ENCODE measurements at regions not wholly inside any gene's neighbourhood (a gene's known extent, or its start where the extent isn't known, plus 50 kb on each side); places are given as distances from the start of the nearest gene placed in this dataset.
"Not testable (repeated sequence)": the region's sequence is repeated elsewhere in the genome, so short reads cannot be mapped to it uniquely, and the experiment has no call there.

DNA sequence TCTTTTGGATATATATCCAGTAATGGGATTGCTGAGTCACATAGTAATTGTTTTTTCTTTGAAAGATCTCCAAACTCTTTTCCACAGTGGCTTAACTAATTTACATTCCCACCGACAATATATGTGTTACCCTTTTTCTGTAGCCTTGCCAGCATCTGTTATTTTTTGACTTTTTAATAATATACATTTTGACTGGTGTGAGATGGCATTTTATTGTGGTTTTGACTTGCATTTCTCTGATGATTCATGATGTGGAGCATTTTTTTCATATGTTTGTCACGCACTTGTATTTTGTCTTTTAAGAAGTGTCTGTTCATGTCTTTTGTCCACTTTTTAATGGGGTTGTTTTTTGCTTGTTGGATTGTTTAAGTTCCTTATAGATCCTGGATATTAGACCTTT, 58.9 kb upstream of the OPRM1 start:
- H3K23me2 ChIP-seq (ENCODE audit: insufficient read length, low read depth, low read length, poor library complexity, severe bottlenecking) = no peaks in the 10 kb centered on the region
- no peak overlapping the region for H3K4ac ChIP-seq (ENCODE audit: low read depth, low read length)
- no peaks in the 10 kb centered on the region for H3K79me1 ChIP-seq (ENCODE audit: insufficient read depth, low read depth, low read length, poor library complexity, severe bottlenecking)
- H3K27ac Mint-ChIP-seq = no peak overlapping the region
- H3K9me3 ChIP-seq (ENCODE audit: control insufficient read depth, low read depth, low read length) = no peaks in the 10 kb centered on the region
- no peaks in the 10 kb centered on the region for H3K27me3 Mint-ChIP-seq (ENCODE audit: low read depth)
- H4K8ac ChIP-seq (replicated peaks; ENCODE audit: insufficient read length, low read depth, low read length) = no peak overlapping the region
- no peak overlapping the region for H2BK5ac ChIP-seq (ENCODE audit: insufficient read length, low read length)
- DNase-seq = no peak
- no peak overlapping the region for H2BK20ac ChIP-seq (ENCODE audit: low read depth, low read length, poor library complexity, severe bottlenecking)
- no peak overlapping the region for H2BK15ac ChIP-seq (ENCODE audit: low read depth, low read length)
- no peak overlapping the region for H3K56ac ChIP-seq (ENCODE audit: insufficient read length, low read depth, low read length)
- H3K18ac ChIP-seq (ENCODE audit: insufficient read length, low read depth, low read length) = no peak overlapping the region
- no peak overlapping the region for H2AK5ac ChIP-seq (ENCODE audit: insufficient read length, low read length)
- H4K91ac ChIP-seq (ENCODE audit: insufficient read length, low read depth, low read length) = no peak overlapping the region
- H3K23ac ChIP-seq (ENCODE audit: insufficient read length, low read depth, low read length) = no peak overlapping the region
- H4K5ac ChIP-seq (ENCODE audit: insufficient read length, low read depth, low read length) = no peak overlapping the region
- no CpG with 5 or more reads among the region's 2 CpGs for WGBS (ENCODE audit: extremely low coverage, insufficient read length, low lambda C conversion rate)
- no peak overlapping the region for H3T11ph ChIP-seq (ENCODE audit: low read length)
- no peak overlapping the region for H3K4me3 Mint-ChIP-seq
- H3K9me3 Mint-ChIP-seq = peaks cover 4 to 6% of the 10 kb centered on the region in 2 experiments; a peak in 4 of 5 replicates
- H2BK120ac ChIP-seq (ENCODE audit: low read depth, low read length, poor library complexity, severe bottlenecking) = no peak overlapping the region
- TF ChIP-seq, protein P1, sequence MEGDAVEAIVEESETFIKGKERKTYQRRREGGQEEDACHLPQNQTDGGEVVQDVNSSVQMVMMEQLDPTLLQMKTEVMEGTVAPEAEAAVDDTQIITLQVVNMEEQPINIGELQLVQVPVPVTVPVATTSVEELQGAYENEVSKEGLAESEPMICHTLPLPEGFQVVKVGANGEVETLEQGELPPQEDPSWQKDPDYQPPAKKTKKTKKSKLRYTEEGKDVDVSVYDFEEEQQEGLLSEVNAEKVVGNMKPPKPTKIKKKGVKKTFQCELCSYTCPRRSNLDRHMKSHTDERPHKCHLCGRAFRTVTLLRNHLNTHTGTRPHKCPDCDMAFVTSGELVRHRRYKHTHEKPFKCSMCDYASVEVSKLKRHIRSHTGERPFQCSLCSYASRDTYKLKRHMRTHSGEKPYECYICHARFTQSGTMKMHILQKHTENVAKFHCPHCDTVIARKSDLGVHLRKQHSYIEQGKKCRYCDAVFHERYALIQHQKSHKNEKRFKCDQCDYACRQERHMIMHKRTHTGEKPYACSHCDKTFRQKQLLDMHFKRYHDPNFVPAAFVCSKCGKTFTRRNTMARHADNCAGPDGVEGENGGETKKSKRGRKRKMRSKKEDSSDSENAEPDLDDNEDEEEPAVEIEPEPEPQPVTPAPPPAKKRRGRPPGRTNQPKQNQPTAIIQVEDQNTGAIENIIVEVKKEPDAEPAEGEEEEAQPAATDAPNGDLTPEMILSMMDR (conservative IDR thresholded peaks at IDR 0.05) = no peak
- H3K27me3 ChIP-seq (ENCODE audit: insufficient read depth, low read length) = no peaks in the 10 kb centered on the region
- H3K27ac ChIP-seq (ENCODE audit: insufficient read length, low read depth, low read length) = no peak overlapping the region
- no peak overlapping the region for H3K4me2 ChIP-seq (ENCODE audit: insufficient read depth, insufficient read length, low read length)
- H3K9ac ChIP-seq (ENCODE audit: extremely low read depth, insufficient read length, low read length) = no peak overlapping the region
- H3K79me2 ChIP-seq (ENCODE audit: insufficient read depth, low read length) = no peaks in the 10 kb centered on the region
- no peak overlapping the region for H2AFZ ChIP-seq (ENCODE audit: low read length)
- H3K36me3 Mint-ChIP-seq (ENCODE audit: insufficient read depth in 1 of 3, low read depth in 3 of 3) = peaks cover 0 to 7% (median 1%) of the 10 kb centered on the region in 3 experiments; a peak in 2 of 7 replicates
- H2BK12ac ChIP-seq (ENCODE audit: insufficient read length, low read depth, low read length) = no peak overlapping the region
- H3K4me1 Mint-ChIP-seq = peaks cover 3 to 9% of the 10 kb centered on the region in 2 experiments; a peak in 3 of 4 replicates
- no peaks in the 10 kb centered on the region for H3K4me1 ChIP-seq (ENCODE audit: insufficient read depth, low read length)
- H4K20me1 ChIP-seq (ENCODE audit: control insufficient read depth, insufficient read depth, insufficient read length) = no peaks in the 10 kb centered on the region
- H3K14ac ChIP-seq (ENCODE audit: insufficient read depth, low read length) = no peak overlapping the region

DNA sequence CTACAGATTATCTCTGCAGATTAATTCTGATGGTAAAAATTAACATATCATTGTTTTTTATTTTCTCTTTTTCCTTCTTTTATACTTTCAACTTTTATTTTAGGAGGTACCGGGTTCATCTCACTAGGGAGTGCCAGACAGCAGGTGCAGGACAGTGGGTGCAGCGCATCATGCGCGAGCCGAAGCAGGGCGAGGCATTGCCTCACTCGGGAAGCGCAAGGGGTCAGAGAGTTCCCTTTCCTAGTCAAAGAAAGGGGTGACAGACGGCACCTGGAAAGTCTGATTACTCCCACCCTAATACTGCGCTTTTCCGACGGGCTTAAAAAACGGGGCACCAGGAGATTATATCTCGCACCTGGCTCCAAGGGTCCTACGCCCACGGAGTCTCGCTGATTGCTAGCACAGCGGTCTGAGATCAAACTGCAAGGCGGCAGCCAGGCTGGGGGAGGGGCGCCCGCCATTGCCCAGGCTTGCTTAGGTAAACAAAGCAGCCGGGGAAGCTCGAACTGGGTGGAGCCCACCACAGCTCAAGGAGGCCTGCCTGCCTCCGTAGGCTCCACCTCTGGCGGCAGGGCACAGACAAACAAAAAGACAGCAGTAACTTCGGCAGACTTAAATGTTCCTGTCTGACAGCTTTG, 60.0 kb upstream of the OPRM1 start:
- not testable (repeated sequence) for H3K79me2 ChIP-seq (ENCODE audit: insufficient read depth, low read length); H4K8ac ChIP-seq (replicated peaks; ENCODE audit: insufficient read length, low read depth, low read length); H4K20me1 ChIP-seq (ENCODE audit: control insufficient read depth, insufficient read depth, insufficient read length); H3T11ph ChIP-seq (ENCODE audit: low read length); H3K14ac ChIP-seq (ENCODE audit: insufficient read depth, low read length); H3K56ac ChIP-seq (ENCODE audit: insufficient read length, low read depth, low read length); H3K4me1 Mint-ChIP-seq; DNase-seq; H2AK5ac ChIP-seq (ENCODE audit: insufficient read length, low read length); H2BK12ac ChIP-seq (ENCODE audit: insufficient read length, low read depth, low read length); H3K27ac ChIP-seq (ENCODE audit: insufficient read length, low read depth, low read length); H2BK15ac ChIP-seq (ENCODE audit: low read depth, low read length); H3K4me2 ChIP-seq (ENCODE audit: insufficient read depth, insufficient read length, low read length); H3K23me2 ChIP-seq (ENCODE audit: insufficient read length, low read depth, low read length, poor library complexity, severe bottlenecking); H3K4me1 ChIP-seq (ENCODE audit: insufficient read depth, low read length); H2BK5ac ChIP-seq (ENCODE audit: insufficient read length, low read length); H3K36me3 Mint-ChIP-seq (ENCODE audit: insufficient read depth in 1 of 3, low read depth in 3 of 3); H3K9me3 Mint-ChIP-seq; H3K9ac ChIP-seq (ENCODE audit: extremely low read depth, insufficient read length, low read length); H4K5ac ChIP-seq (ENCODE audit: insufficient read length, low read depth, low read length); H2BK120ac ChIP-seq (ENCODE audit: low read depth, low read length, poor library complexity, severe bottlenecking); H3K27me3 Mint-ChIP-seq (ENCODE audit: low read depth); H3K4ac ChIP-seq (ENCODE audit: low read depth, low read length); H3K9me3 ChIP-seq (ENCODE audit: control insufficient read depth, low read depth, low read length); H3K27ac Mint-ChIP-seq; H3K23ac ChIP-seq (ENCODE audit: insufficient read length, low read depth, low read length); H4K91ac ChIP-seq (ENCODE audit: insufficient read length, low read depth, low read length); H3K27me3 ChIP-seq (ENCODE audit: insufficient read depth, low read length); H3K18ac ChIP-seq (ENCODE audit: insufficient read length, low read depth, low read length); H2AFZ ChIP-seq (ENCODE audit: low read length); H2BK20ac ChIP-seq (ENCODE audit: low read depth, low read length, poor library complexity, severe bottlenecking); H3K79me1 ChIP-seq (ENCODE audit: insufficient read depth, low read depth, low read length, poor library complexity, severe bottlenecking)
- peak overlapping the region in 1 of 2 experiments; percentile 60; a peak in 3 of 5 replicates for H3K4me3 Mint-ChIP-seq
- WGBS (ENCODE audit: extremely low coverage, insufficient read length, low lambda C conversion rate) = no CpG with 5 or more reads among the region's 26 CpGs
